HT-29 (cell line): ENCODE measurements at regions not wholly inside any gene's neighbourhood (a gene's known extent, or its start where the extent isn't known, plus 50 kb on each side); places are given as distances from the start of the nearest gene placed in this dataset.

Source experiments
- DNase-seq: peaks from one replicate; pipeline ENCODE4 v3.0.0-alpha.2; 2015; ENCODE audit warnings: low spot score

- DNase-seq, result no peak
Measured at GRCh38 chr1:60213253-60213652, 139.7 kb upstream of the C1orf87 start.

GRCh38 chr1:60196026-60196425 is 122.5 kb upstream of the C1orf87 start:
- no peak for DNase-seq

GRCh38 chr1:60185684-60186083 is 112.1 kb upstream of the C1orf87 start:
- DNase-seq, result no peak

GRCh38 chr1:60184521-60184920 is 111.0 kb upstream of the C1orf87 start:
- no peak for DNase-seq

- no peak for DNase-seq
Measured at GRCh38 chr1:60173729-60174505, 100.3 kb upstream of the C1orf87 start.

GRCh38 chr1:60173006-60173405 is 99.4 kb upstream of the C1orf87 start:
- DNase-seq, result no peak

GRCh38 chr1:60171801-60172200 is 98.2 kb upstream of the C1orf87 start:
- no peak for DNase-seq

GRCh38 chr1:60170709-60171108 is 97.1 kb upstream of the C1orf87 start:
- DNase-seq, result no peak

- DNase-seq, result no peak
Measured at GRCh38 chr1:60169206-60169605, 95.6 kb upstream of the C1orf87 start.

GRCh38 chr1:60162936-60163335 is 89.4 kb upstream of the C1orf87 start:
- no peak for DNase-seq

GRCh38 chr1:60160141-60160540 is 86.6 kb upstream of the C1orf87 start:
- DNase-seq, result no peak

GRCh38 chr1:60156371-60156770 is 82.8 kb upstream of the C1orf87 start:
- DNase-seq, result no peak

GRCh38 chr1:60153961-60154360 is 80.4 kb upstream of the C1orf87 start:
- no peak for DNase-seq

- DNase-seq, result no peak
Measured at GRCh38 chr1:60152891-60153290, 79.3 kb upstream of the C1orf87 start.

GRCh38 chr1:60151311-60151710 is 77.7 kb upstream of the C1orf87 start:
- DNase-seq, result no peak

- no peak for DNase-seq
Measured at GRCh38 chr1:60149251-60149650, 75.7 kb upstream of the C1orf87 start.

- DNase-seq, result no peak
Measured at GRCh38 chr1:60146884-60147283, 73.3 kb upstream of the C1orf87 start.

- DNase-seq, result no peak
Measured at GRCh38 chr1:60145771-60146170, 72.2 kb upstream of the C1orf87 start.

- DNase-seq, result no peak
Measured at GRCh38 chr1:60141743-60142142, 68.2 kb upstream of the C1orf87 start.

GRCh38 chr1:60141276-60141675 is 67.7 kb upstream of the C1orf87 start:
- DNase-seq, result no peak

GRCh38 chr1:60137406-60137805 is 63.8 kb upstream of the C1orf87 start:
- DNase-seq, result no peak

GRCh38 chr1:60136395-60136794 is 62.8 kb upstream of the C1orf87 start:
- DNase-seq, result no peak

- DNase-seq, result no peak
Measured at GRCh38 chr1:60134716-60135115, 61.1 kb upstream of the C1orf87 start.

GRCh38 chr1:60133848-60134247 is 60.3 kb upstream of the C1orf87 start:
- no peak for DNase-seq
